Fibroblast of the aortic adventitia (primary cell): ENCODE measurements at regions not wholly inside any gene's neighbourhood (a gene's known extent, or its start where the extent isn't known, plus 50 kb on each side); places are given as distances from the start of the nearest gene placed in this dataset.

Experiments
- DNase-seq: peaks from one replicate; pipeline ENCODE4 v3.0.0-alpha.2; 2010; ENCODE audit warnings: low read depth
- H3K4me3 ChIP-seq: 2 replicates; pipeline ENCODE4 v1.5.1; 2011; ENCODE audit warnings: low read depth, mild to moderate bottlenecking, control low read depth, low read length, moderate library complexity
- CTCF ChIP-seq: IDR thresholded peaks from 2 replicates; pipeline ENCODE4 v1.5.1; 2011; ENCODE audit warnings: mild to moderate bottlenecking, low read length, control low read depth, inconsistent platforms; ENCODE audit not compliant: insufficient read depth

GRCh38 chr16:80208743-80209142, 332.1 kb upstream of the DYNLRB2 start:
- H3K4me3 ChIP-seq: no peak overlapping the region
- no peak for DNase-seq
- no peak for TF ChIP-seq CTCF

GRCh38 chr16:80208015-80208414, 332.8 kb upstream of the DYNLRB2 start:
- H3K4me3 ChIP-seq: no peak overlapping the region
- DNase-seq: no peak
- no peak for TF ChIP-seq CTCF

- H3K4me3 ChIP-seq: no peak overlapping the region
- no peak for DNase-seq
- TF ChIP-seq CTCF: no peak
Measured at GRCh38 chr16:80203821-80204220, 337.0 kb upstream of the DYNLRB2 start.

GRCh38 chr16:80202831-80203413, 337.9 kb upstream of the DYNLRB2 start:
- no peak overlapping the region for H3K4me3 ChIP-seq
- no peak for TF ChIP-seq CTCF
- DNase-seq: no peak

- TF ChIP-seq CTCF: no peak
- no peak overlapping the region for H3K4me3 ChIP-seq
- DNase-seq: peak; percentile 10
Measured at GRCh38 chr16:80200079-80200478, 340.7 kb upstream of the DYNLRB2 start.

- TF ChIP-seq CTCF: no peak
- no peak overlapping the region for H3K4me3 ChIP-seq
- no peak for DNase-seq
Measured at GRCh38 chr16:80199614-80200013, 341.2 kb upstream of the DYNLRB2 start.
